Vagina (tissue), 2 donors: ENCODE measurements at regions not wholly inside any gene's neighbourhood (a gene's known extent, or its start where the extent isn't known, plus 50 kb on each side); places are given as distances from the start of the nearest gene placed in this dataset.

ENCODE experiments used
- DNase-seq, 2 donors: peaks; one replicate each; pipeline ENCODE4 v3.0.0-alpha.2; 2017; ENCODE audit errors: extremely low spot score in 2 of 2
- H3K27ac ChIP-seq: fragments of 200-600 bp; sonication (generic); one replicate; pipeline ENCODE4 v1.5.1; 2019
- H3K27me3 ChIP-seq: fragments of 200-600 bp; sonication (generic); one replicate; pipeline ENCODE4 v1.5.1; 2019
- H3K36me3 ChIP-seq, 2 donors: fragments of 200-600 bp; sonication (generic); one replicate each; pipeline ENCODE4 v1.5.1; 2017 to 2019
- H3K4me1 ChIP-seq: fragments of 200-600 bp; sonication (generic); one replicate; pipeline ENCODE4 v1.5.1; 2019
- H3K4me3 ChIP-seq, 2 donors: fragments of 200-600 bp; sonication (generic); 1 replicate in 1 of 2; 2 replicates in 1 of 2; pipeline ENCODE4 v1.5.1; 2016 to 2019
- H3K9me3 ChIP-seq: fragments of 200-600 bp; sonication (generic); one replicate; pipeline ENCODE4 v1.5.1; 2019
- CTCF ChIP-seq, 3 experiments: fragments of 450-650 bp in 2 of 3; fragments of 200-600 bp in 1 of 3; sonication (generic) in 1 of 3; IDR thresholded peaks; one replicate each; pipeline ENCODE4 v1.5.1; 2017 to 2019; ENCODE audit warnings: antibody characterized with exemption in 3 of 3, mild to moderate bottlenecking in 2 of 3, moderate library complexity in 2 of 3
- POLR2A ChIP-seq, 2 donors: fragments of 450-650 bp; IDR thresholded peaks; one replicate each; pipeline ENCODE4 v1.6.1; 2017; ENCODE audit warnings: antibody characterized with exemption in 2 of 2, mild to moderate bottlenecking in 2 of 2, moderate library complexity in 2 of 2
- POLR2AphosphoS5 ChIP-seq, 2 donors: sonication (generic); formaldehyde crosslinking; IDR thresholded peaks; one replicate each; pipeline ENCODE4 v1.9.0; 2017; ENCODE audit warnings: antibody characterized with exemption in 2 of 2, mild to moderate bottlenecking in 2 of 2, low read depth in 1 of 2; ENCODE audit not compliant: insufficient read depth in 1 of 2
- intact Hi-C: fragments of 100-400 bp; cut with DNase I; formaldehyde crosslinking; loops from one replicate; pipeline ENCODE4 v1.15.1; 2023

- Histone ChIP-seq H3K4me3 (no peak overlapping the region), H3K4me1 (no peaks in the 10 kb centered on the region), H3K9me3 (no peaks in the 10 kb centered on the region), H3K27me3 (no peaks in the 10 kb centered on the region), H3K36me3 (no peaks in the 10 kb centered on the region), H3K27ac (no peak overlapping the region)
- no peak for DNase-seq
- intact Hi-C loops, result no loop called here
- no peak for TF ChIP-seq POLR2A (IDR thresholded peaks at IDR 0.05)
- TF ChIP-seq CTCF (IDR thresholded peaks at IDR 0.05), result no peak
- no peak for TF ChIP-seq POLR2AphosphoS5 (IDR thresholded peaks at IDR 0.05; ENCODE audit: insufficient read depth in 1 of 2, low read depth in 1 of 2)
These were observed 107.0 kb downstream of the ATXN7L3B start for GRCh38 chr12:74644681-74645080.

DNA sequence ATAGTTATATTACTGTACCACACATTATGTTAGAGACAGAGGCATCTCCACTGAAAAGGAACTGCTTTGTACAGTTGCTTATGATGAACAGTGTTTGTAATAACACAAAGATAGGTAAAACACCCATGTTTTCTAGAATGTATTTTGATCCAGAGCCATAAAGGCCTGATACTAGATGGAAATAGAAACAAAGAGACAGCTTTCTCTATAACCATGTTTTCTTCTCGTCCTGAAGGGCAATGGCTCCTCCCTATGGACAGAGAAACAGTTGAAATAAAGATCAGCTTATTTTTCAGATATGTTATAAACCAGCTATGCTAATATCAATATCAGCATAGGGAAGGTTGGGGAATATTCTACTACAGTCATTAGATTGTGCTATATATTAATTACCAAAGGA lies 109.2 kb downstream of the ATXN7L3B start:
- intact Hi-C loops, result no loop called here
- TF ChIP-seq CTCF (IDR thresholded peaks at IDR 0.05) (no peak), POLR2AphosphoS5 (IDR thresholded peaks at IDR 0.05; ENCODE audit: insufficient read depth in 1 of 2, low read depth in 1 of 2) (no peak), POLR2A (IDR thresholded peaks at IDR 0.05) (no peak)
- Histone ChIP-seq H3K4me3 (no peak overlapping the region), H3K4me1 (no peaks in the 10 kb centered on the region), H3K27me3 (no peaks in the 10 kb centered on the region), H3K36me3 (no peaks in the 10 kb centered on the region), H3K9me3 (no peaks in the 10 kb centered on the region), H3K27ac (no peak overlapping the region)
- no peak for DNase-seq

- DNase-seq, result no peak
- intact Hi-C loops, result no loop called here
- no peaks in the 10 kb centered on the region for H3K36me3 ChIP-seq
- H3K27me3 ChIP-seq, result no peaks in the 10 kb centered on the region
- TF ChIP-seq POLR2A (IDR thresholded peaks at IDR 0.05) (no peak), CTCF (IDR thresholded peaks at IDR 0.05) (no peak)
- no peak overlapping the region for H3K27ac ChIP-seq
- no peaks in the 10 kb centered on the region for H3K4me1 ChIP-seq
- H3K9me3 ChIP-seq, result no peaks in the 10 kb centered on the region
- no peak overlapping the region for H3K4me3 ChIP-seq
These were observed 109.6 kb downstream of the ATXN7L3B start for GRCh38 chr12:74647256-74647655.

DNA sequence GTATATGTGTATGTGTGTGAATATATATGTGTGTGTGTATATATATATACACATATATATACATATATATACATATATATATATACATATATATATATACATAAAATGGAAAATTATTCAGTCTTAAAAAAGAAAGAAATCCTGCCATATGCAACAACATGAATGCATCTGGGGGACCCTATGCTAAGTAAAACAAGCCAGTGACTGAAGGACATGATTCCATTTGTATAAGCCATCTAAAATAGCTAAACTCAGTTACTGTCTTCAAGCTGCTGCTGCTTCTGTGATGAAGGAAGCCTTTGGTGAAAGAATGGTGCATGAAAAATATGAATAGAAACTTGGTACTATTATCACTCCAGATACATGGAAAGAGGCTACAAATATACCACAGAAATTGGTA lies 118.6 kb downstream of the ATXN7L3B start:
- Histone ChIP-seq H3K9me3 (no peaks in the 10 kb centered on the region), H3K27me3 (no peaks in the 10 kb centered on the region), H3K4me3 (no peak overlapping the region), H3K27ac (no peak overlapping the region), H3K4me1 (no peaks in the 10 kb centered on the region), H3K36me3 (no peaks in the 10 kb centered on the region)
- TF ChIP-seq POLR2A (IDR thresholded peaks at IDR 0.05), result no peak
- no peak for TF ChIP-seq CTCF (IDR thresholded peaks at IDR 0.05)
- no peak for TF ChIP-seq POLR2AphosphoS5 (IDR thresholded peaks at IDR 0.05; ENCODE audit: insufficient read depth in 1 of 2, low read depth in 1 of 2)
- DNase-seq, result no peak
- intact Hi-C loops, result no loop called here

- no peaks in the 10 kb centered on the region for H3K9me3 ChIP-seq
- H3K27ac ChIP-seq, result no peak overlapping the region
- intact Hi-C loops, result no loop called here
- no peak for DNase-seq
- TF ChIP-seq POLR2A (IDR thresholded peaks at IDR 0.05) (no peak), CTCF (IDR thresholded peaks at IDR 0.05) (no peak), POLR2AphosphoS5 (IDR thresholded peaks at IDR 0.05; ENCODE audit: insufficient read depth in 1 of 2, low read depth in 1 of 2) (no peak)
- H3K27me3 ChIP-seq, result no peaks in the 10 kb centered on the region
- no peaks in the 10 kb centered on the region for H3K4me1 ChIP-seq
- no peaks in the 10 kb centered on the region for H3K36me3 ChIP-seq
- no peak overlapping the region for H3K4me3 ChIP-seq
These were observed 122.8 kb downstream of the ATXN7L3B start for GRCh38 chr12:74660442-74660841.
